ENCODE measurements at regions not wholly inside any gene's neighbourhood (a gene's known extent, or its start where the extent isn't known, plus 50 kb on each side); places are given as distances from the start of the nearest gene placed in this dataset.

GRCh38 chr6:24016857-24017256 lies 109.2 kb upstream of the NRSN1 start:
- no peak for DNase-seq
- Histone ChIP-seq H3K9me3 (peaks cover 0 to 7% (median 3%) of the 10 kb centered on the region in 4 donors), H3K36me3 (no peaks in the 10 kb centered on the region), H3K27ac (no peak overlapping the region), H3K4me3 (no peak overlapping the region), H3K27me3 (no peaks in the 10 kb centered on the region), H3K4me1 (no peaks in the 10 kb centered on the region)
- intact Hi-C loops (cut with DNase I; ENCODE audit: low total_unique reads), result no loop called here
- TF ChIP-seq EP300 (IDR thresholded peaks at IDR 0.05), result no peak
- no peak for TF ChIP-seq POLR2A (IDR thresholded peaks at IDR 0.05)
- no peak for TF ChIP-seq POLR2AphosphoS5 (IDR thresholded peaks at IDR 0.05)
- no peak for TF ChIP-seq CTCF (IDR thresholded peaks at IDR 0.05)
- 68 to 83% (median 75%) methylated on average over 4 of the region's 4 CpGs for WGBS, 5 donors

- no peaks in the 10 kb centered on the region for H3K36me3 ChIP-seq
- H3K27ac ChIP-seq, result no peak overlapping the region
- H3K27me3 ChIP-seq, result peaks cover 0 to 7% (median 0%) of the 10 kb centered on the region in 3 donors
- intact Hi-C loops (cut with DNase I; ENCODE audit: low total_unique reads), result no loop called here
- no peak for DNase-seq
- no peak overlapping the region for H3K4me3 ChIP-seq
- peaks cover 0 to 7% (median 3%) of the 10 kb centered on the region in 4 donors for H3K9me3 ChIP-seq
- TF ChIP-seq POLR2A (IDR thresholded peaks at IDR 0.05) (no peak), CTCF (IDR thresholded peaks at IDR 0.05) (no peak), EP300 (IDR thresholded peaks at IDR 0.05) (no peak), POLR2AphosphoS5 (IDR thresholded peaks at IDR 0.05) (no peak)
- no peaks in the 10 kb centered on the region for H3K4me1 ChIP-seq
Observed at GRCh38 chr6:24019393-24019792, 106.6 kb upstream of the NRSN1 start.

- intact Hi-C loops (cut with DNase I; ENCODE audit: low total_unique reads), result no loop called here
- TF ChIP-seq EP300 (IDR thresholded peaks at IDR 0.05) (no peak), POLR2A (IDR thresholded peaks at IDR 0.05) (no peak), CTCF (IDR thresholded peaks at IDR 0.05) (no peak), POLR2AphosphoS5 (IDR thresholded peaks at IDR 0.05) (no peak)
Observed at GRCh38 chr6:24019830-24020229, 106.2 kb upstream of the NRSN1 start.

GRCh38 chr6:24026050-24026449 lies 100.0 kb upstream of the NRSN1 start:
- TF ChIP-seq POLR2A (IDR thresholded peaks at IDR 0.05) (no peak), EP300 (IDR thresholded peaks at IDR 0.05) (no peak), POLR2AphosphoS5 (IDR thresholded peaks at IDR 0.05) (no peak), CTCF (IDR thresholded peaks at IDR 0.05) (no peak)
- no peaks in the 10 kb centered on the region for H3K36me3 ChIP-seq
- H3K4me3 ChIP-seq, result no peak overlapping the region
- WGBS, 5 donors, result 24 to 47% (median 39%) methylated on average over 1 of the region's 1 CpG
- H3K4me1 ChIP-seq, result no peaks in the 10 kb centered on the region
- peaks cover 0 to 7% (median 3%) of the 10 kb centered on the region in 4 donors for H3K9me3 ChIP-seq
- intact Hi-C loops (cut with DNase I; ENCODE audit: low total_unique reads), result no loop called here
- no peak overlapping the region for H3K27ac ChIP-seq
- no peak for DNase-seq
- peaks cover 0 to 7% (median 0%) of the 10 kb centered on the region in 3 donors for H3K27me3 ChIP-seq

More at GRCh38 chr6:24019830-24020229, 106.2 kb upstream of the NRSN1 start:
- Histone ChIP-seq H3K4me1 (no peaks in the 10 kb centered on the region), H3K9me3 (peaks cover 0 to 7% (median 3%) of the 10 kb centered on the region in 4 donors), H3K27me3 (peaks cover 0 to 7% (median 0%) of the 10 kb centered on the region in 3 donors), H3K27ac (no peak overlapping the region), H3K4me3 (no peak overlapping the region), H3K36me3 (no peaks in the 10 kb centered on the region)
- WGBS, 5 donors, result 70 to 78% (median 72%) methylated on average over 5 of the region's 5 CpGs
- no peak for DNase-seq

Data from stomach (tissue), 8 donors.